ENCODE measurements at regions not wholly inside any gene's neighbourhood (a gene's known extent, or its start where the extent isn't known, plus 50 kb on each side); places are given as distances from the start of the nearest gene placed in this dataset.

DNA sequence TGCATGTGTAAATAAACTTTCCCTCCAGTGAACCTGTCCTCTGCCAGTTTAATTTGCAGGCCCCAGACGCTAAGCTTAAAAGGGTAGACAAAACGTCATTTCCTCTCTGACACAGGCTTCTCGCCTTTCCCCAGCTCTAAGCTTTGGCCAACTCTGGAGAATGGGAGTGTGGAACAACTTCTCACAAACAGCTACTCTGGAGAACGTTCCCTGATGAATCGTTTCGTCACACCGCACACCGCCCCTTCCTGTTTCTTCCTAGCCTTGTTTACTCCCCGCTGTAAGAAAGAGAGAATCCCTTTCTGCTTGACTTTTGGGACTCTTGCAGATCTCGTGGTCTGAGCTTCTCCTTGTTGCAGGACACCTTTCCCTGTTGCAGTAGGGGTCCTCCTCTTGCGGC lies 564.2 kb downstream of the TCERG1L start:
- TF ChIP-seq, protein P1, sequence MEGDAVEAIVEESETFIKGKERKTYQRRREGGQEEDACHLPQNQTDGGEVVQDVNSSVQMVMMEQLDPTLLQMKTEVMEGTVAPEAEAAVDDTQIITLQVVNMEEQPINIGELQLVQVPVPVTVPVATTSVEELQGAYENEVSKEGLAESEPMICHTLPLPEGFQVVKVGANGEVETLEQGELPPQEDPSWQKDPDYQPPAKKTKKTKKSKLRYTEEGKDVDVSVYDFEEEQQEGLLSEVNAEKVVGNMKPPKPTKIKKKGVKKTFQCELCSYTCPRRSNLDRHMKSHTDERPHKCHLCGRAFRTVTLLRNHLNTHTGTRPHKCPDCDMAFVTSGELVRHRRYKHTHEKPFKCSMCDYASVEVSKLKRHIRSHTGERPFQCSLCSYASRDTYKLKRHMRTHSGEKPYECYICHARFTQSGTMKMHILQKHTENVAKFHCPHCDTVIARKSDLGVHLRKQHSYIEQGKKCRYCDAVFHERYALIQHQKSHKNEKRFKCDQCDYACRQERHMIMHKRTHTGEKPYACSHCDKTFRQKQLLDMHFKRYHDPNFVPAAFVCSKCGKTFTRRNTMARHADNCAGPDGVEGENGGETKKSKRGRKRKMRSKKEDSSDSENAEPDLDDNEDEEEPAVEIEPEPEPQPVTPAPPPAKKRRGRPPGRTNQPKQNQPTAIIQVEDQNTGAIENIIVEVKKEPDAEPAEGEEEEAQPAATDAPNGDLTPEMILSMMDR (IDR thresholded peaks at IDR 0.05) = no peak
- no peak for TF ChIP-seq POLR2A (IDR thresholded peaks at IDR 0.05)
- TF ChIP-seq POLR2AphosphoS5 (IDR thresholded peaks at IDR 0.05) = no peak
- TF ChIP-seq EP300 (IDR thresholded peaks at IDR 0.05) = no peak
